ENCODE measurements at regions not wholly inside any gene's neighbourhood (a gene's known extent, or its start where the extent isn't known, plus 50 kb on each side); places are given as distances from the start of the nearest gene placed in this dataset.
A peak's percentile ranks its signal among the peaks of the same experiment; 100 is the strongest.

GRCh38 chr18:70459251-70459650 is 170.4 kb downstream of the SOCS6 start:
- no peaks in the 10 kb centered on the region for H3K27me3 ChIP-seq (replicated peaks; ENCODE audit: control insufficient read depth, insufficient read depth, low read length, poor library complexity, severe bottlenecking)
- DNase-seq, result no peak

GRCh38 chr18:70457788-70458187 is 168.9 kb downstream of the SOCS6 start:
- no peak overlapping the region for H3K4me3 ChIP-seq (ENCODE audit: insufficient read depth, low read depth, low read length, poor library complexity, severe bottlenecking)
- H3K36me3 ChIP-seq (ENCODE audit: control insufficient read depth, insufficient read depth, low read length), result no peaks in the 10 kb centered on the region
- H3K27me3 ChIP-seq (replicated peaks; ENCODE audit: control insufficient read depth, insufficient read depth, low read length, poor library complexity, severe bottlenecking), result no peaks in the 10 kb centered on the region
- no peak for DNase-seq
- no peak overlapping the region for H3K27ac ChIP-seq (ENCODE audit: insufficient read depth, low read length, poor library complexity, severe bottlenecking)
- no peaks in the 10 kb centered on the region for H3K9me3 ChIP-seq (ENCODE audit: control insufficient read depth, low read length)
- no peaks in the 10 kb centered on the region for H3K4me1 ChIP-seq (ENCODE audit: control insufficient read depth, insufficient read depth, low read length, poor library complexity, severe bottlenecking)

More at GRCh38 chr18:70459251-70459650, 170.4 kb downstream of the SOCS6 start:
- Histone ChIP-seq H3K36me3 (ENCODE audit: control insufficient read depth, insufficient read depth, low read length) (no peaks in the 10 kb centered on the region), H3K27ac (ENCODE audit: insufficient read depth, low read length, poor library complexity, severe bottlenecking) (no peak overlapping the region), H3K4me3 (ENCODE audit: insufficient read depth, low read depth, low read length, poor library complexity, severe bottlenecking) (no peak overlapping the region), H3K4me1 (ENCODE audit: control insufficient read depth, insufficient read depth, low read length, poor library complexity, severe bottlenecking) (no peaks in the 10 kb centered on the region), H3K9me3 (ENCODE audit: control insufficient read depth, low read length) (no peaks in the 10 kb centered on the region)

DNA sequence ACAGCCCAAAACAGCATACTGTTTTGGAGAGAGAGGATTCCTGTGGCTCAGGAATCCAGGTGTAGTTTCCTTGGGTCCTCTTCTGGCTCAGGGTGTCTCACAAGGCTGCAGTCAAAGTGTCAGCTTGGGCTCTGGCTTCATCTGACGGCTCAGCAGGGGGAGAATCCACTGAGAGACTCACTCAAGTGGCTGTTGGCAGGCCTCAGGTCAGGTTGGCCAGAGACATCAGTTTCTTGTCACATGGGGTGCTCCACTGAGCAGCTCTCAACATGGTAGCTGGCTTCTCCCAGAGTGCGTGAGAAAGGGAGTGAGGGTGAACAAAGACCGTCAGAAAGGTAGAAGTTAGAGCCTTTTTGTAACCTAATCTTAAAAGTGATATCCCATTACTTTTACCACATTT is 168.4 kb downstream of the SOCS6 start:
- H3K27me3 ChIP-seq (replicated peaks; ENCODE audit: control insufficient read depth, insufficient read depth, low read length, poor library complexity, severe bottlenecking), result no peaks in the 10 kb centered on the region
- no peak for DNase-seq
- H3K4me1 ChIP-seq (ENCODE audit: control insufficient read depth, insufficient read depth, low read length, poor library complexity, severe bottlenecking), result no peaks in the 10 kb centered on the region
- no peaks in the 10 kb centered on the region for H3K36me3 ChIP-seq (ENCODE audit: control insufficient read depth, insufficient read depth, low read length)
- no peak overlapping the region for H3K4me3 ChIP-seq (ENCODE audit: insufficient read depth, low read depth, low read length, poor library complexity, severe bottlenecking)
- H3K27ac ChIP-seq (ENCODE audit: insufficient read depth, low read length, poor library complexity, severe bottlenecking), result no peak overlapping the region
- no peaks in the 10 kb centered on the region for H3K9me3 ChIP-seq (ENCODE audit: control insufficient read depth, low read length)

DNA sequence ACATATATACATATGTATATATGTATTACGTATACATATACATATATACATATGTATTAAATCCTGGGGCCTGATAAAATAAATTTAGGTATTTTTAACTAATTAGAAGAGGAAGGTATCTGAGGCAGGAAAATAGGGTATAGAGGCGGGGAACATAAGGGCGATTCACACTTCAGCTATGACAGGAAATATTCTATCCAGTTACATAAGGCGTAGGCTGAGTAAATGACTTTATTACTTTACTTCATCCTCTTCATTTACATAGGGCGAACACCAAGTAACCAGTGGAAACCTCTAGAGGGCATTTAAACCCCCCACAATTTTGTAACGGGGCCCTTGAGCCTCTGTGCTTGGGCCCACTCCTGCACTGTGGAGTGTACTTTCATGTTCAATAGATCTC is 167.5 kb downstream of the SOCS6 start:
- H3K4me1 ChIP-seq (ENCODE audit: control insufficient read depth, insufficient read depth, low read length, poor library complexity, severe bottlenecking), result no peaks in the 10 kb centered on the region
- H3K27me3 ChIP-seq (replicated peaks; ENCODE audit: control insufficient read depth, insufficient read depth, low read length, poor library complexity, severe bottlenecking), result no peaks in the 10 kb centered on the region
- H3K36me3 ChIP-seq (ENCODE audit: control insufficient read depth, insufficient read depth, low read length), result no peaks in the 10 kb centered on the region
- H3K27ac ChIP-seq (ENCODE audit: insufficient read depth, low read length, poor library complexity, severe bottlenecking), result no peak overlapping the region
- H3K4me3 ChIP-seq (ENCODE audit: insufficient read depth, low read depth, low read length, poor library complexity, severe bottlenecking), result no peak overlapping the region
- DNase-seq, result no peak
- no peaks in the 10 kb centered on the region for H3K9me3 ChIP-seq (ENCODE audit: control insufficient read depth, low read length)

- Histone ChIP-seq H3K27ac (ENCODE audit: insufficient read depth, low read length, poor library complexity, severe bottlenecking) (no peak overlapping the region), H3K4me3 (ENCODE audit: insufficient read depth, low read depth, low read length, poor library complexity, severe bottlenecking) (no peak overlapping the region), H3K4me1 (ENCODE audit: control insufficient read depth, insufficient read depth, low read length, poor library complexity, severe bottlenecking) (no peaks in the 10 kb centered on the region), H3K27me3 (replicated peaks; ENCODE audit: control insufficient read depth, insufficient read depth, low read length, poor library complexity, severe bottlenecking) (no peaks in the 10 kb centered on the region), H3K9me3 (ENCODE audit: control insufficient read depth, low read length) (no peaks in the 10 kb centered on the region), H3K36me3 (ENCODE audit: control insufficient read depth, insufficient read depth, low read length) (no peaks in the 10 kb centered on the region)
- no peak for DNase-seq
Measured at GRCh38 chr18:70455731-70456130, 166.9 kb downstream of the SOCS6 start.

DNA sequence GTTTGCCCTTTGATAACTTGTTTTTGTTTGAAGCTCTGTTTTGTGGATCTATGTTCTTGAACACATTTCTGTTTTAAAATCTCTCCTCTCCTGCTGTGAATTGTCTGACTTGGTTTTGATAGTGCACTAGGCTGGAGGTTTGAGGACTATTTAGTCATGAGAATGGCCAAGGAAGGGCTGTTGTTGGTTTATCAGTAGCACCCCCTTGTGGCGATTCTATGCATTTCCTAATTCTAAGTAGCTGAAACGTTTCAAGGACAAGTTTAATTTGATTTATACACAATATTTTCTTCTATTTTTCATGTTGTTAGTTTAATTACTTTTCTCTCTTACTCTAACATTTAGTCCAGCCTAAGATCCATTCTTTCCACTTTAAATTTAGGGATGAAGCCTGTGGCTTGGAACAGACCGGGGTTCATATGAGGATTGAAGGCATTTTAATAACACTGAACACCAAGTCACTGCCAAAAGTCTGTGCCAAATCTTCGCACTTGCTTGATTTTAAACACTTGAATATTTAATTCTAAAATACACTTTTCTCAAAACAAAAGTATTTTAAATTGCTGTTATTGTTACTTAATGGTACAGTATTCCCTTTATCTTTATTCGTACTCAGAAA is 166.0 kb downstream of the SOCS6 start:
- DNase-seq, result peak in 1 of 3 donors; percentile 2

DNA sequence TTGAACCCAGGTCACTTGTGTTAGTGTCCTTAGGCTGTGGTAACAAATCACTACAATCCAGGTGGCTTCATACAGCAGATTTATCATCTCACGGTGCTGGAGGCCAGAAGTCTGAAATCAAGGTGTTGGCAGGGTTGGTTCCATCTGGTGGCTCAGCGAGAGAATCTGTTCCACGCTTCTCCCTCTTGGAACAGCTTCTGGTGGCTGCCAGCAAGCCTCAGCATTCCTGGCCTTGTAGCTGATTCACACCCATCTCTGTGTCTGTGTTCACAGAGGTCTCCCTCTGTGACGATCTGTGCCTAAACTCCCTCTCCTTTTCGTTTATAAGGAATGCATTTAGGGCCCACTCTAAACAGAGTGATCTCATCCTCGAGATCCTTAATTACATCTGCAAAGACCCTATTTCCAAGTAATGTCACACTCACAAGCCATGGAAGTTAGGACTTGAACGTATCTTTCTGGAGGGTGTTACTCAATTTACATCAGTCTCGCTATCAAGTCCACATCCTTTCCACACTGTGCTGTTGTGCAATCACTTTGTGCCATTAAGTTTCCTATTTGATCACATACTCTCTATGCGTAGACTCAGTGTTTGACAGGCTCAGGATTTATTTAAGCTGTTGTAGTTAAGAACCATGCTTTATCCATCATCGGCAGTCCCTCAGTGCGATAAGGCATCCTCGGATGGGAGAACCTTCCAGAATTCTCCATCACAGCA is 164.4 kb downstream of the SOCS6 start:
- no peak for DNase-seq
- H3K4me1 ChIP-seq (ENCODE audit: control insufficient read depth, insufficient read depth, low read length, poor library complexity, severe bottlenecking), result no peaks in the 10 kb centered on the region
- H3K27me3 ChIP-seq (replicated peaks; ENCODE audit: control insufficient read depth, insufficient read depth, low read length, poor library complexity, severe bottlenecking), result no peaks in the 10 kb centered on the region
- no peaks in the 10 kb centered on the region for H3K36me3 ChIP-seq (ENCODE audit: control insufficient read depth, insufficient read depth, low read length)
- no peak overlapping the region for H3K27ac ChIP-seq (ENCODE audit: insufficient read depth, low read length, poor library complexity, severe bottlenecking)
- no peaks in the 10 kb centered on the region for H3K9me3 ChIP-seq (ENCODE audit: control insufficient read depth, low read length)
- H3K4me3 ChIP-seq (ENCODE audit: insufficient read depth, low read depth, low read length, poor library complexity, severe bottlenecking), result no peak overlapping the region

More for the DNA sequence above, 166.0 kb downstream of the SOCS6 start:
- Histone ChIP-seq H3K27ac (ENCODE audit: insufficient read depth, low read length, poor library complexity, severe bottlenecking) (no peak overlapping the region), H3K27me3 (replicated peaks; ENCODE audit: control insufficient read depth, insufficient read depth, low read length, poor library complexity, severe bottlenecking) (no peaks in the 10 kb centered on the region), H3K36me3 (ENCODE audit: control insufficient read depth, insufficient read depth, low read length) (no peaks in the 10 kb centered on the region), H3K4me3 (ENCODE audit: insufficient read depth, low read depth, low read length, poor library complexity, severe bottlenecking) (no peak overlapping the region), H3K4me1 (ENCODE audit: control insufficient read depth, insufficient read depth, low read length, poor library complexity, severe bottlenecking) (no peaks in the 10 kb centered on the region), H3K9me3 (ENCODE audit: control insufficient read depth, low read length) (no peaks in the 10 kb centered on the region)

- H3K27ac ChIP-seq (ENCODE audit: insufficient read depth, low read length, poor library complexity, severe bottlenecking), result no peak overlapping the region
- no peaks in the 10 kb centered on the region for H3K36me3 ChIP-seq (ENCODE audit: control insufficient read depth, insufficient read depth, low read length)
- H3K4me1 ChIP-seq (ENCODE audit: control insufficient read depth, insufficient read depth, low read length, poor library complexity, severe bottlenecking), result no peaks in the 10 kb centered on the region
- no peak overlapping the region for H3K4me3 ChIP-seq (ENCODE audit: insufficient read depth, low read depth, low read length, poor library complexity, severe bottlenecking)
- no peaks in the 10 kb centered on the region for H3K9me3 ChIP-seq (ENCODE audit: control insufficient read depth, low read length)
- no peak for DNase-seq
- no peaks in the 10 kb centered on the region for H3K27me3 ChIP-seq (replicated peaks; ENCODE audit: control insufficient read depth, insufficient read depth, low read length, poor library complexity, severe bottlenecking)
Measured at GRCh38 chr18:70452501-70452900, 163.7 kb downstream of the SOCS6 start.

DNA sequence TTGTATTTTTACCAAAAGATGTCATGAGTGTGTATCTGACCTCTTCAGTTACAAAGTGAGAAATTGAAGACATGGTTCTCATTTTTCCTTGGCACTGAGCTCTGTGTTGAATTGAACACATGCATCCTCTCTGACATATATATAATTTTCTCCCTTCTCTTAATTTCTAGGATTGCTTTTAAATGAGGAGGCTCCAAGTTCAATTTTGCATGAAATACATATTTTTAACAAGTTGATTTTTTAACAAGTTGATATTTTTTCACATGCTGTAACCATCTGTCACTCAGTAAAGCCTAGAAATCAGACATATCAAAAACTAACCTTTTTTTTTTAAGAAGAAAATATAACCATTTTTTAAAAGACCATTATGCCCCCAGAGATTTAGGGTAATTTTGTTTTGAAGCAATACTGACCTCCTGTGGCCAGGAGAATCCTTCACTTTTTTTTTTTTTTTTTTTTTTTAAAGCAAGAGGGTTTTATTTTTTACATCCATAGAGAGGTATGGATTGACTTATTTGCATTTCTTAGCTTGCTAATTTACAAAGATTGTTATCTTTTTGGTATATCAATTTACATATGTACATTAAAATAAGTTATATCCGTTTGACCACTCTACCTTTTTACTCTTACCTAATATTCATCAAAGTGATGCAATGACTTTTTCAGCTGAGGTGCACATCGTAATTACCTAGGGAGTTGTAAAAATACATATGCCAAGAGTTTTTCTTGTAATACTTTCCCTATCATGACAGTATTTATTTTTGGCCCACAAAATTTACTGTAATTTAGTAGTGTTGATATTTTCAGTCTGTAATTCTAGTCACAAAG is 161.8 kb downstream of the SOCS6 start:
- DNase-seq, result no peak
- Histone ChIP-seq H3K36me3 (ENCODE audit: control insufficient read depth, insufficient read depth, low read length) (no peaks in the 10 kb centered on the region), H3K4me1 (ENCODE audit: control insufficient read depth, insufficient read depth, low read length, poor library complexity, severe bottlenecking) (no peaks in the 10 kb centered on the region), H3K27me3 (replicated peaks; ENCODE audit: control insufficient read depth, insufficient read depth, low read length, poor library complexity, severe bottlenecking) (no peaks in the 10 kb centered on the region), H3K9me3 (ENCODE audit: control insufficient read depth, low read length) (no peaks in the 10 kb centered on the region), H3K4me3 (ENCODE audit: insufficient read depth, low read depth, low read length, poor library complexity, severe bottlenecking) (no peak overlapping the region), H3K27ac (ENCODE audit: insufficient read depth, low read length, poor library complexity, severe bottlenecking) (no peak overlapping the region)

DNA sequence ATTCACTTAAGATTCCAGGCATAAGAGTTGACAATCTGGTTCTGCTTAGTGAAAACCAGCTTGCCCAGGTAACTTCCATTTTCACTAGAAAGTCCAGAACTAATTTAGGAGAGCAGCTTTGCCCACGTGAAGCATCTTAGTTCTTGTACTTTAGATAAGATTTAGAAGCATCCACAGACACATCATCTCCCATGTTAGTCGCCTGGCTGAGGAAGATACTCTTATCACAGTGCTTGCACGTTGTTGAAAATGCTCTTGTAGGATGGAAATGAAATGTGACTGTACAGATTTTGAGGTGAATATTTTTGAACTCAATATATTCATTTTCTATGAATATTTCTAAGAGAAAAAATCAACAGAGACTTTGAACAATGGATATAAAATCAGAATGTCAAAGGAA is 159.7 kb downstream of the SOCS6 start:
- no peaks in the 10 kb centered on the region for H3K36me3 ChIP-seq (ENCODE audit: control insufficient read depth, insufficient read depth, low read length)
- no peaks in the 10 kb centered on the region for H3K27me3 ChIP-seq (replicated peaks; ENCODE audit: control insufficient read depth, insufficient read depth, low read length, poor library complexity, severe bottlenecking)
- no peak for DNase-seq

More for the DNA sequence above, 159.7 kb downstream of the SOCS6 start:
- no peak overlapping the region for H3K27ac ChIP-seq (ENCODE audit: insufficient read depth, low read length, poor library complexity, severe bottlenecking)
- H3K4me3 ChIP-seq (ENCODE audit: insufficient read depth, low read depth, low read length, poor library complexity, severe bottlenecking), result no peak overlapping the region
- H3K9me3 ChIP-seq (ENCODE audit: control insufficient read depth, low read length), result no peaks in the 10 kb centered on the region
- H3K4me1 ChIP-seq (ENCODE audit: control insufficient read depth, insufficient read depth, low read length, poor library complexity, severe bottlenecking), result no peaks in the 10 kb centered on the region

Measured in effector memory CD4-positive, alpha-beta T cell (primary cell).